ENCODE measurements at regions not wholly inside any gene's neighbourhood (a gene's known extent, or its start where the extent isn't known, plus 50 kb on each side); places are given as distances from the start of the nearest gene placed in this dataset.
"Not testable (repeated sequence)": the region's sequence is repeated elsewhere in the genome, so short reads cannot be mapped to it uniquely, and the experiment has no call there.

DNA sequence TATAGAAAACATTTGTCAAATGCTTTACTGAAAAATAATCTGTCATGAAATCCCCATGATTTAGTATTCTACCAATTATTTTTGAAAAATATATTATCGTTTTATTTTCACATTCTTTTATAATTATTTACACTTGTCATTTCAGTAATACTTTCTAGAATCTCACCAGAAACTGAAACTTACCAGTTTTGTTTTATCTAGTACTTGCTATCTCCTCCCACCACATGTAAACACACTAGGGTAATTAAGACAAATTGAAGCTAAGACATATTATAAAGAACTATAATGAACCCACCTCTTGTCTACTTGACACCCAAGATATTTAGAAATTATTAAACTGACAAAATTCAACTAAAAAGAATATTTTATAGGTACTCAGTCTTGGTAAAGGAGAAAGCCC is 51.5 kb upstream of the GRM3 start:
- no peak for DNase-seq

GRCh38 chr7:86574006-86574405 is 69.7 kb upstream of the GRM3 start:
- no peak for DNase-seq

DNA sequence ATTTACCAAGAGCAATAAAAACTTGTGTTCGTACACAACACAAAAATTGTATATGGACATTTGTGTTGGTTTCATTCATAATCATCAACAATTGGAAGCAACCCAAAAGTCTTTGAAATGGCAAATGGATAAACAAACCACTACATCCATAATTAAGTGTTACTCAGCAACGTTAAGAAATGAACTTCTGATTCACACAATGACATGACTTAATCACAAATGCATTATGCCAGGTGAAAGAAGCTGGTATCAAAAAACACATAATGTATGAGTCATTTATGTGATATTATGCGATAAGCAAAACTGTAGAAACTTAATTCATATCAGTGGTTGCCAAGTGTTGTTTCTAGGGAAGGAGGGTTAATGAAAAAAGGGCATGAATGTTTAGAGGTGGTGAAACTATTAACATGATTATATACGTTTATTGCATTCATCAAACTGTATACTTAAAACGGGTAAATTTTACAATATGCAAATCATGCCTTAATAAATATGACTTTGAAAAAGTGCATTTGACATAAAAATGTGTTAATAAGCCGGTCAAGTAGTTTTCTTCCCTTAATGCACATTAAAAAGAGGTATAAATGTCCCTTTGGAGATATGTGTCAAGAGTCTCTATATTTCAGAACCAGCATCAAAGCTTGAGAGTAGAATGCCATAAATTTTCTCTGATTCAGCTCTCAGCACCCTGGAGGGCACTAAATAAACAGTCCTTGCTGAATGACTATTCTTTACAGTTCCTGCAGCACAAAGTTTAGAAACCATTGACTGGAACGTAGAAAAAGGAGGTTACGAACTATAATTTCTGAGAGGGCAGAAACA is 84.8 kb upstream of the GRM3 start:
- DNase-seq, result no peak

GRCh38 chr7:86534641-86535040 is 109.1 kb upstream of the GRM3 start:
- no peak for DNase-seq

- no peak for DNase-seq
Measured at GRCh38 chr7:86504229-86504628, 139.5 kb upstream of the GRM3 start.

DNA sequence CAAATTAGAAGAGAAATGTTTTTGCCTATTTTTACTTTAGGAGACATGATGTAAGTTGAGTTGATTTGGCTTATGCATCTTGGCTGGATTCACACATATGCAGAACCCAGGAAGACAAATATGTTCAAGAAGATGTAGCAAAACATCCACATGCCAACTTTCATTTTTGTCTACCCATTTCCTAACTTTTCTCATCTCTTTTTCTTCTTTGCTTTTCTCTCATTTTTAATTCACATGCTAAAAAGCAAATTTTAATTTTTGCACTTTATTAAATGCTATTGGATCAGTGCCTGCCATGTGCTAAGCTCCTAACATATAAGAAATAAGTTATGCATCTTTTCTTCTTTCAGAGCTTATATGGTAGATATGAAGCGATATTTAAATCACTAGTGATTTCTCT is 143.7 kb upstream of the GRM3 start:
- no peak for DNase-seq

DNA sequence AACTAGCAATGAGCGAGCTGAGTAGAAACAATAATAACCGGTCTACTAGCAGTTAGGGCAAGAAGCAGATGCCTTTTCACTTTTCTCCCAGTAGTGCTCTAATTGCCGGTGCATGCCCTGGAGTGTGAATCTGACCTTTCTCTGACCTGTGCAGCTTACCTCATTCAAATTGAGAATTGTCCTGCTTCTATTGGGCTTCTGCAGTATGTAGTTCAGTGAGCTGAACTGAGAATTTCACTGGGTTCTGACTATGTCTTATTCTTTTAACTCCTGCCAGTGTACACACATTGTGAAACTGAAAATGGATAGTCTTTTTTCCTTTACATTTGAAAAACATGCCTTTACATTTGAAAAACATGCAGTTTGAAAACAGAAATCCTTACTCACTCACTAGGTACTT is 157.9 kb upstream of the GRM3 start:
- DNase-seq, result no peak

DNA sequence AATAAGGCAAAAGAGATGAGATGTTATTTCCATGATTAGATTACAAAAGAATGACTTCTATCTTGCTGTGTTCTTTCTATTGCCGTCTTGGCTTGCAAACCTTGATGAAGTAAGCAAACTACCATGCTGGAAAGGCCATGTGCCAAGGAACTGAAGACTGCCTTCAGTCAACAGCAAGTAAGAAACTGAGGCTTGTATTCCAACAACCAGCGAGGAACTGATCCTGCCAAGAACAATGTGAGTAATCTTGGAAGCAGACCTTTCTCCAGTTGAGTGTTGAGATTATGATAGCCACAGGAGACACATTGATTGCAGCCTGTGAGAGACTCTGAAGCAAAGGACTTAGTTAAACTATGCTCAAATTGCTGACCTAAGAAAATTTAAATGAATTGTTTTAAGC is 164.6 kb upstream of the GRM3 start:
- no peak for DNase-seq

GRCh38 chr7:86477343-86477935 is 166.3 kb upstream of the GRM3 start:
- no peak for DNase-seq

GRCh38 chr7:86470763-86471162 is 172.9 kb upstream of the GRM3 start:
- DNase-seq, result no peak

DNA sequence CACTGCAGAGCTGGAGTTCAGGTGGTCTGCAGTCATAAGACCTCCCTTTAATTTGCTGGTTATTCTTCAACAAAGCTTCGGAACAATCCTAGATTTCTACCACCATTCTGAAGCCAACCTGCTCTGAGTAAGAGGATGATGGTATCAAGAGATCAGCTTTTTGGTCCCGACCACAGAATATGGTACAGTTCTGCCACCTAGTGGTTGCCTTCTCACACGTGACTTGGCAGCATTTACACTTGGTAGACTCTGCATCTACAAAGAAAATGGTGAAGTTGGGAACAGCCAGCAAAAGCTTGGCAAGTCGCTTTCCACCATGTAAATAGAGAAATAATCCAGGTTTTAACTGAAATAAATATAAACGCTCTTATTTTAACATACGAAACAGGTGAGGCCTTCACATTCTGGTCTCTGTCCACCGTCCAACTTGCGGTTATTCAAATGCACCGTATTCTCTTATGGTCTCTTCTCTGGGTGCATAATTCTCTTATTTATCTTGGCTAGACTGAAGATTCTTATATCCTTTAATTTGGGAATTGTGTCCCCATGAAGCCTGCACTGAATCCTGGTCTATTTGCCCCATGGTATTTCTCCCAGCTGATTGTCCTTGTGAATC is 173.9 kb upstream of the GRM3 start:
- DNase-seq, result no peak

DNA sequence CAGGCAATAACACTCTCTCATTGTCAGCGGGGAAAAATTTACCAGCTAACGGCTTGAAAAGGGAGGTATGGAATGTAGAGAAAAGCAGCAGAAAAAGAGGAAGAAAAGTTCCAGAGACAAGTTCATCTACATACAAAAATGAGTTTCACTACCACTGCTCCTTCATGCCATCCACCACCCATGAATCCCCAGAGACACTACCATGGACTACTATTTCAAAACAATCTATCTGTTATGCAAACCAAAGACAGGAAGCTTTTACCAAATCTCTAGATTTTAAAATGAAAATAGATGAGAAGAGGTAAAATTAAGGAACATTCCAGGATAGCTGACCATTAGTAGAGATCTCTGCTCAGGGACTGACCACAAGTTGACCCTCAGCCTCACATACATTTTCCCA is 189.0 kb upstream of the GRM3 start:
- DNase-seq, result no peak

- no peak for DNase-seq
Measured at GRCh38 chr7:86453454-86453853, 190.3 kb upstream of the GRM3 start.

DNA sequence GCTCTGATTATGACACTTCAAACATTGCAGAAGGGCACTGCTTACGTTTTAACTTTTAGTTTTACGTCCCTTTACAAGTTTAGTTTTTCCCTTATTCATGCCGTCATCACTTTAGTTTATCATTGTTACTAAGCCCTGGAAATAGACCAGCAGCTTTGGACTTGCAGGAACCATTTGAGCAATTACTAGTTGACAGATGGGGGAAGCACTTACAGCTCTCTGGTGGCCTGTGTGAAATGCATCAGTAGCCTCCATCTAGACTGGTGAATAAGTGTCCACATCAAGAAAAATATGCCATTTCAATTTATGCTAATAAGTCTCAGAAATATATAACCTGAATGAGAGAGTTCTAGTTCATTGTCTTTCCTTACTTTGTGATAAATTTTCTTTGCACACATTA is 194.9 kb upstream of the GRM3 start:
- DNase-seq, result no peak

DNA sequence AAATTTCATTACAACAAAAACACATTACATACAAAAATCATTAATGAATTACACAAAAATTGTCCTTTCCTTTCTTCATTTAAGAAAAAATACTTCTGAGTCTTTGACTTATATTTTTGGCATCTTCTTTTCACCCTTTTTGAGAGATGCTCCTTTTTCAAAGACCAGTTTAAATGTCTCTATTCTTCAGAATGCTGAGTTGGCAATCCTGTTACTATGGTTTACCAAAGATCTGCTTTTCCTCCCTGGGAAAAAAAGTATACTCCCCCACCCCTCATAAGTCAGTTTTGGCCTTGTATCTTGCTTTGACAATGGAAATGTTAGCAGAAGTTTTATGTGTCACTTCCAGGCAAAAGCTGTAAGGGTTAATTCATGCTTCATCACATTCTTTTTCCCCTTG is 198.4 kb upstream of the GRM3 start:
- DNase-seq, result no peak

GRCh38 chr7:86444245-86444644 is 199.5 kb upstream of the GRM3 start:
- DNase-seq, result no peak

DNA sequence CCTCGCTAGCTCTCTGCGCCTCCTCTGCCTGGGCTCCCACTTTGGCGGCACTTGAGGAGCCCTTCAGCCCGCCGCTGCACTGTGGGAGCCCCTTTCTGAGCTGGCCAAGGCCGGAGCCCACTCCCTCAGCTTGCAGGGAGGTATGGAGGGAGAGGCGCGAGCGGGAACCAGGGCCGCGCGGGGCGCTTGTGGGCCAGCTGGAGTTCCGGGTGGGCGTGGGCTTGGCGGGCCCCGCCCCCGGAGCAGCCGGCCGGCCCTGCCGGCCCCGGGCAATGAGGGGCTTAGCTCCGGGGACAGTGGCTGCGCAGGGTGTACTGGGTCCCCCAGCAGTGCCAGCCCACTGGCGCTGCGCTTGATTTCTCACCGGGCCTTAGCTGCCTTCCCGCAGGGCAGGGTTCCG is 203.3 kb upstream of the GRM3 start:
- not testable (repeated sequence) for DNase-seq

- no peak for DNase-seq
Measured at GRCh38 chr7:86437951-86438450, 205.7 kb upstream of the GRM3 start.

- DNase-seq, result no peak
Measured at GRCh38 chr7:86431761-86432160, 211.9 kb upstream of the GRM3 start.

DNA sequence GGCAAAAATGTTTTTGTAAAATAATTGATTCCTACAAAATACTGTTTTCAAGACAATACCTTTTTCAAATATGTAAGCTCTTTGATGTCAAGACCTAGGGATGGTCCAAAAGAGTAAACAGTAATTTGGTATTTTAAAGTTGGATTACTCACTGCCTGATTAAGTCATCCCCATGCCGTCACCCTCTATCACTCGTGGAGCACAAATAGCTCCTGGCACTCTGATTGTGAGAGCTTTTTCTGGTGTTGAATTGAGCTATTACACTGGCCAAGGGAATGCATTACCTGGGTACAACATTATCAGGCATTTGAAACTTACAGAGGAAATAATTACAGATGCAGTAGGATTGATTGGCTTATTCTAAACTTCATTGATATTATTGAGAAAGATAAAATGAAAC is 231.9 kb upstream of the GRM3 start:
- DNase-seq, result no peak

DNA sequence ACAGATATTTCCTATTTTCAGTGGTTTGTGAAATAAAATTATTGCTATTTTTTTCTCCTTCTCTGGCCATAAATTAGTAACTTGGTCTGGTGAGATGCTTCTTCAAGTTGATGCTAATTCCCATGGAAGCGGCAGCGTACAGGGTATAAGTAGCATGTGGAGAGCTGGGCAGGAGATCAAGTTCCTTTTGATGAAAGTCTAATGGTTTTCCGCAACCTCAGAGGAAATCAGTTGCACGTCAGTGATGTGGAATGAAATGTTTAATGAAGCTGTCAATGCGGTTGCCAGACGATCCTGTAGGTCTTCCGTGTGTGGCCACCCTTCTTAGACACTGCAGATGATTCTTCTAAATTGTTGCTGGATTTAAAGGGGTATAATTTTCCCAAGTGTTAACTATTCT is 236.4 kb upstream of the GRM3 start:
- no peak for DNase-seq

DNA sequence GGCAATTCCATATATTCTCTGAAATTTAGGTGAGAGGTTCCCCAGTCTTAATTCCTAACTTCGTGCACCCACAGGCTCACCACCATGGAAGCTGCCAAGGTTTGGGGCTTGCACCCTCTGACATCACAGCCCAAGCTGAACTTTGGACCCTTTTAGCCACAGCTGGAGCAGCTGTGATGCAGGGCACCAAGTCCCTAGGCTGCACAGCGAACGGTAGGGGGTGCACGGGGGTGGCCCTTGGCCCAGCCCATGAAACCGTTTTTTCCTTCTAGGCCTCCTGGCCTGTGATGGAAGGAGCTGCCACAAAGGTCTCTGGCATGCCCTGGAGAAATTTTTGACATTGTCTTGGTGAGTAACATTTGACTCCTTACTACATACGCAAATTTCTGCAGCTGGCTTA is 251.9 kb upstream of the GRM3 start:
- DNase-seq, result no peak

DNA sequence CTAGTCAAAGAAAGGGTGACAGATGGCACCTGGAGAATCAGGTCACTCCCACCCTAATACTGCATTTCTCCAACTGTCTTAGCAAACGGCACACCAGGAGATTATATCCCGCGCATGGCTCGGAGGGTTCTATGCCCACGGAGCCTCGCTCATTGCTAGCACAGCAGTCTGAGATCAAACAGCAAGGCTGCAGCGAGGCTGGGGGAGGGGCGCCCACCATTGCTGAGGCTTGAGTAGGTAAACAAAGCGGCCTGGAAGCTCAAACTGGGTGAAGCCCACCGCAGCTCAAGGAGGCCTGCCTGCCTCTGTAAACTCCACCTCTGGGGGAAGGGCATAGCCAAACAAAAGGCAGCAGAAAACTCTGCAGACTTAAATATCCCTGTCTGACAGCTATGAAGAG is 268.1 kb upstream of the GRM3 start:
- DNase-seq, result not testable (repeated sequence)

GRCh38 chr7:86372262-86372661 is 271.4 kb upstream of the GRM3 start:
- DNase-seq, result no peak
